Suprapubic skin (tissue), 4 donors: ENCODE measurements at regions not wholly inside any gene's neighbourhood (a gene's known extent, or its start where the extent isn't known, plus 50 kb on each side); places are given as distances from the start of the nearest gene placed in this dataset.

ENCODE experiments used
- DNase-seq, 2 donors: peaks; one replicate each; pipeline ENCODE4 v3.0.0-alpha.2; 2019; ENCODE audit warnings: low spot score in 2 of 2
- H3K27ac ChIP-seq: fragments of 200-600 bp; sonication (generic); one replicate; pipeline ENCODE4 v1.5.1; 2019
- H3K27me3 ChIP-seq: fragments of 200-600 bp; sonication (generic); one replicate; pipeline ENCODE4 v1.5.1; 2019
- H3K36me3 ChIP-seq: fragments of 200-600 bp; sonication (generic); one replicate; pipeline ENCODE4 v1.5.1; 2019
- H3K4me1 ChIP-seq: fragments of 200-600 bp; sonication (generic); one replicate; pipeline ENCODE4 v1.5.1; 2019
- H3K4me3 ChIP-seq: fragments of 200-600 bp; sonication (generic); one replicate; pipeline ENCODE4 v1.5.1; 2019; ENCODE audit warnings: mild to moderate bottlenecking
- H3K9me3 ChIP-seq: fragments of 200-600 bp; sonication (generic); one replicate; pipeline ENCODE4 v1.5.1; 2019
- CTCF ChIP-seq, 2 donors: fragments of 200-600 bp in 1 of 2; fragments of 450-650 bp in 1 of 2; sonication (generic) in 1 of 2; IDR thresholded peaks; one replicate each; pipeline ENCODE4 v1.5.1; 2016 to 2019; ENCODE audit warnings: antibody characterized with exemption in 2 of 2, mild to moderate bottlenecking in 1 of 2, moderate library complexity in 1 of 2
- EP300 ChIP-seq: sonication (generic); formaldehyde crosslinking; IDR thresholded peaks from one replicate; pipeline ENCODE4 v1.6.1; 2017; ENCODE audit warnings: antibody characterized with exemption
- POLR2A ChIP-seq, 2 donors: fragments of 450-650 bp; IDR thresholded peaks; one replicate each; pipeline ENCODE4 v1.6.1; 2017; ENCODE audit warnings: antibody characterized with exemption in 2 of 2, mild to moderate bottlenecking in 2 of 2, moderate library complexity in 2 of 2
- POLR2AphosphoS5 ChIP-seq, 3 donors: sonication (generic); formaldehyde crosslinking; IDR thresholded peaks; one replicate each; pipeline ENCODE4 v1.6.1; 2017; ENCODE audit warnings: antibody characterized with exemption in 3 of 3
- WGBS: methylation state at CpG from one replicate; pipeline ENCODE4 v1.1.5; 2018; 5-methylcytosine and 5-hydroxymethylcytosine counted together

GRCh38 chr13:99655351-99656091 is 154.2 kb downstream of the TM9SF2 start:
- Histone ChIP-seq H3K9me3 (no peaks in the 10 kb centered on the region), H3K4me1 (peaks cover 18% of the 10 kb centered on the region), H3K4me3 (no peak overlapping the region), H3K27ac (no peak overlapping the region), H3K27me3 (no peaks in the 10 kb centered on the region), H3K36me3 (no peaks in the 10 kb centered on the region)
- TF ChIP-seq EP300 (no peak), POLR2A (IDR thresholded peaks at IDR 0.05) (no peak), POLR2AphosphoS5 (IDR thresholded peaks at IDR 0.05) (no peak), CTCF (IDR thresholded peaks at IDR 0.05) (no peak)
- WGBS = 60% methylated on average over 12 of the region's 17 CpGs
- no peak for DNase-seq

GRCh38 chr13:99654076-99654475 is 152.8 kb downstream of the TM9SF2 start:
- peaks cover 15% of the 10 kb centered on the region for H3K4me1 ChIP-seq
- H3K9me3 ChIP-seq = no peaks in the 10 kb centered on the region
- H3K27me3 ChIP-seq = no peaks in the 10 kb centered on the region
- WGBS = 90% methylated on average over 4 of the region's 4 CpGs
- TF ChIP-seq CTCF (IDR thresholded peaks at IDR 0.05) (no peak), EP300 (no peak)
- H3K36me3 ChIP-seq = no peaks in the 10 kb centered on the region
- no peak overlapping the region for H3K27ac ChIP-seq
- no peak overlapping the region for H3K4me3 ChIP-seq
- no peak for DNase-seq

- peaks cover 11% of the 10 kb centered on the region for H3K4me1 ChIP-seq
- no peaks in the 10 kb centered on the region for H3K36me3 ChIP-seq
- no peaks in the 10 kb centered on the region for H3K27me3 ChIP-seq
- H3K9me3 ChIP-seq = no peaks in the 10 kb centered on the region
- no peak overlapping the region for H3K27ac ChIP-seq
- DNase-seq = no peak
- TF ChIP-seq POLR2A (IDR thresholded peaks at IDR 0.05) (no peak), POLR2AphosphoS5 (IDR thresholded peaks at IDR 0.05) (no peak), EP300 (no peak), CTCF (IDR thresholded peaks at IDR 0.05) (no peak)
- 59% methylated on average over 2 of the region's 2 CpGs for WGBS
- H3K4me3 ChIP-seq = no peak overlapping the region
Measured at GRCh38 chr13:99653526-99653925, 152.3 kb downstream of the TM9SF2 start.

- H3K36me3 ChIP-seq = no peaks in the 10 kb centered on the region
- H3K4me3 ChIP-seq = no peak overlapping the region
- H3K27ac ChIP-seq = no peak overlapping the region
- 68% methylated on average over 3 of the region's 3 CpGs for WGBS
- TF ChIP-seq POLR2A (IDR thresholded peaks at IDR 0.05) (no peak), EP300 (no peak), CTCF (IDR thresholded peaks at IDR 0.05) (no peak), POLR2AphosphoS5 (IDR thresholded peaks at IDR 0.05) (no peak)
- H3K4me1 ChIP-seq = peaks cover 4% of the 10 kb centered on the region
- H3K9me3 ChIP-seq = no peaks in the 10 kb centered on the region
- no peak for DNase-seq
- H3K27me3 ChIP-seq = no peaks in the 10 kb centered on the region
Measured at GRCh38 chr13:99652901-99653300, 151.6 kb downstream of the TM9SF2 start.

GRCh38 chr13:99652141-99652540 is 150.9 kb downstream of the TM9SF2 start:
- TF ChIP-seq CTCF (IDR thresholded peaks at IDR 0.05) (no peak), EP300 (no peak), POLR2A (IDR thresholded peaks at IDR 0.05) (no peak), POLR2AphosphoS5 (IDR thresholded peaks at IDR 0.05) (no peak)
- Histone ChIP-seq H3K27ac (no peak overlapping the region), H3K9me3 (no peaks in the 10 kb centered on the region), H3K27me3 (no peaks in the 10 kb centered on the region), H3K4me1 (peaks cover 4% of the 10 kb centered on the region), H3K36me3 (no peaks in the 10 kb centered on the region), H3K4me3 (no peak overlapping the region)
- no peak for DNase-seq
- WGBS = 86% methylated on average over 1 of the region's 1 CpG
